H4 (cell line): ENCODE measurements at regions not wholly inside any gene's neighbourhood (a gene's known extent, or its start where the extent isn't known, plus 50 kb on each side); places are given as distances from the start of the nearest gene placed in this dataset.
"Not testable (repeated sequence)": the region's sequence is repeated elsewhere in the genome, so short reads cannot be mapped to it uniquely, and the experiment has no call there.

Source experiments
- DNase-seq: peaks from one replicate; pipeline ENCODE4 v3.0.0-alpha.2; 2015; ENCODE audit warnings: low spot score

- DNase-seq, result no peak
Observed at GRCh38 chr2:194385376-194385775, 1271.7 kb upstream of the SLC39A10 start.

- no peak for DNase-seq
Observed at GRCh38 chr2:194383401-194383800, 1273.6 kb upstream of the SLC39A10 start.

- DNase-seq, result no peak
Observed at GRCh38 chr2:194382221-194382620, 1274.8 kb upstream of the SLC39A10 start.

- DNase-seq, result no peak
Observed at GRCh38 chr2:194380011-194380410, 1277.0 kb upstream of the SLC39A10 start.

GRCh38 chr2:194367390-194367789 is 1289.6 kb upstream of the SLC39A10 start:
- not testable (repeated sequence) for DNase-seq

GRCh38 chr2:194363878-194364277 is 1293.1 kb upstream of the SLC39A10 start:
- DNase-seq, result no peak

GRCh38 chr2:194363295-194363694 is 1293.7 kb upstream of the SLC39A10 start:
- no peak for DNase-seq

- DNase-seq, result no peak
Observed at GRCh38 chr2:194352505-194352904, 1304.5 kb upstream of the SLC39A10 start.

GRCh38 chr2:194346193-194346592 is 1310.8 kb upstream of the SLC39A10 start:
- no peak for DNase-seq

GRCh38 chr2:194345347-194345746 is 1311.7 kb upstream of the SLC39A10 start:
- no peak for DNase-seq

- no peak for DNase-seq
Observed at GRCh38 chr2:194343167-194343566, 1313.9 kb upstream of the SLC39A10 start.

GRCh38 chr2:194332799-194333490 is 1324.1 kb upstream of the SLC39A10 start:
- peak; percentile 4 for DNase-seq

- DNase-seq, result no peak
Observed at GRCh38 chr2:194328456-194328855, 1328.6 kb upstream of the SLC39A10 start.

GRCh38 chr2:194327196-194327888 is 1329.7 kb upstream of the SLC39A10 start:
- DNase-seq, result no peak

- no peak for DNase-seq
Observed at GRCh38 chr2:194323740-194324139, 1333.3 kb upstream of the SLC39A10 start.

- DNase-seq, result no peak
Observed at GRCh38 chr2:194320520-194320919, 1336.5 kb upstream of the SLC39A10 start.

GRCh38 chr2:194319222-194319992 is 1337.6 kb upstream of the SLC39A10 start:
- no peak for DNase-seq

- DNase-seq, result no peak
Observed at GRCh38 chr2:194314042-194314441, 1343.0 kb upstream of the SLC39A10 start.

- no peak for DNase-seq
Observed at GRCh38 chr2:194304191-194304590, 1352.8 kb upstream of the SLC39A10 start.

- no peak for DNase-seq
Observed at GRCh38 chr2:194301946-194302345, 1355.1 kb upstream of the SLC39A10 start.

GRCh38 chr2:194294156-194294555 is 1362.9 kb upstream of the SLC39A10 start:
- no peak for DNase-seq

GRCh38 chr2:194291104-194291503 is 1365.9 kb upstream of the SLC39A10 start:
- DNase-seq, result no peak
